HEK293 (cell line): ENCODE measurements at regions not wholly inside any gene's neighbourhood (a gene's known extent, or its start where the extent isn't known, plus 50 kb on each side); places are given as distances from the start of the nearest gene placed in this dataset.

ENCODE experiments used
- CTCF ChIA-PET: fragments of 350-600 bp; formaldehyde crosslinking; extraction: SDS; loops from one replicate; lab custom pipeline; 2021; ENCODE audit warnings: antibody characterized with exemption; lab: Yijun Ruan, JAX
- POLR2A ChIA-PET: fragments of 300-600 bp; formaldehyde crosslinking; extraction: SDS; loops from one replicate; lab custom pipeline; 2020; ENCODE audit warnings: antibody characterized with exemption, inconsistent platforms; lab: Yijun Ruan, JAX
- H3K27ac ChIP-seq: fragments of 200-500 bp; sonication (Bioruptor generic); 2 replicates; pipeline ENCODE4 v1.5.1; 2014; ENCODE audit warnings: low read depth, low read length, control low read depth, inconsistent platforms; ENCODE audit errors: extremely low read depth
- H3K36me3 ChIP-seq, 2 experiments: fragments of 200-500 bp in 1 of 2; sonication (Bioruptor generic) in 1 of 2; 1 replicate in 1 of 2; 2 replicates in 1 of 2; pipeline ENCODE4 v1.5.1; 2014 to 2017; ENCODE audit warnings: inconsistent platforms in 2 of 2, low read length in 2 of 2; ENCODE audit not compliant: control insufficient read depth in 2 of 2, insufficient read depth in 1 of 2
- H3K4me1 ChIP-seq: fragments of 200-500 bp; sonication (Bioruptor generic); 2 replicates; pipeline ENCODE4 v1.5.1; 2014; ENCODE audit warnings: mild to moderate bottlenecking, low read length, inconsistent platforms; ENCODE audit not compliant: control insufficient read depth, insufficient read depth
- H3K4me3 ChIP-seq: 2 replicates; pipeline ENCODE4 v1.5.1; 2011; ENCODE audit warnings: low read depth, mild to moderate bottlenecking, control low read depth, low read length, moderate library complexity
- H3K9me3 ChIP-seq: fragments of 200-500 bp; sonication (Bioruptor generic); 2 replicates; pipeline ENCODE4 v1.5.1; 2014; ENCODE audit warnings: low read depth, low read length, inconsistent platforms; ENCODE audit not compliant: control insufficient read depth, insufficient read depth
- HOXA7 ChIP-seq: sonication (generic); formaldehyde crosslinking; IDR thresholded peaks from 2 replicates; pipeline ENCODE4 v1.8.1; 2022; ENCODE audit warnings: missing genetic modification reagents, borderline replicate concordance
- OVOL3 ChIP-seq: fragments of 450-650 bp; formaldehyde crosslinking; IDR thresholded peaks from 2 replicates; pipeline ENCODE4 v1.5.1; 2016; ENCODE audit warnings: missing biosample characterization, missing genetic modification characterization
- REPIN1 ChIP-seq: fragments of 450-650 bp; formaldehyde crosslinking; IDR thresholded peaks from 2 replicates; pipeline ENCODE4 v1.5.1; 2017; ENCODE audit warnings: missing biosample characterization, missing genetic modification characterization, low read depth
- SP7 ChIP-seq: fragments of 450-650 bp; formaldehyde crosslinking; IDR thresholded peaks from 2 replicates; pipeline ENCODE4 v1.5.1; 2016; ENCODE audit warnings: missing biosample characterization, missing genetic modification characterization
- TCF7L2 ChIP-seq: IDR thresholded peaks from 2 replicates; pipeline ENCODE4 v1.6.1; 2011; ENCODE audit warnings: low read depth, mild to moderate bottlenecking, inconsistent platforms, low read length, moderate library complexity, borderline replicate concordance
- YY1 ChIP-seq: fragments of 450-650 bp; formaldehyde crosslinking; IDR thresholded peaks from 2 replicates; pipeline ENCODE4 v1.5.1; 2018; ENCODE audit warnings: missing biosample characterization, missing genetic modification characterization
- YY2 ChIP-seq: fragments of 450-650 bp; formaldehyde crosslinking; IDR thresholded peaks from 2 replicates; pipeline ENCODE4 v1.5.1; 2016; ENCODE audit warnings: missing biosample characterization, missing genetic modification characterization
- ZBTB1 ChIP-seq: fragments of 450-650 bp; formaldehyde crosslinking; IDR thresholded peaks from 2 replicates; pipeline ENCODE4 v1.5.1; 2016; ENCODE audit warnings: missing biosample characterization, missing genetic modification characterization
- ZBTB21 ChIP-seq: fragments of 450-650 bp; formaldehyde crosslinking; IDR thresholded peaks from 2 replicates; pipeline ENCODE4 v1.5.1; 2017; ENCODE audit warnings: missing biosample characterization, missing genetic modification characterization
- ZBTB7A ChIP-seq: fragments of 450-650 bp; formaldehyde crosslinking; IDR thresholded peaks from 2 replicates; pipeline ENCODE4 v1.5.1; 2016; ENCODE audit warnings: low read depth, missing biosample characterization, missing genetic modification characterization
- ZNF140 ChIP-seq: fragments of 450-650 bp; formaldehyde crosslinking; IDR thresholded peaks from 2 replicates; pipeline ENCODE4 v1.5.1; 2016; ENCODE audit warnings: missing biosample characterization, missing genetic modification characterization
- ZNF184 ChIP-seq: fragments of 450-650 bp; IDR thresholded peaks from 2 replicates; pipeline ENCODE4 v1.5.1; 2018; ENCODE audit warnings: missing biosample characterization, mild to moderate bottlenecking, missing genetic modification characterization
- ZNF23 ChIP-seq: fragments of 450-650 bp; formaldehyde crosslinking; IDR thresholded peaks from 2 replicates; pipeline ENCODE4 v1.5.1; 2016; ENCODE audit warnings: missing biosample characterization, missing genetic modification characterization, borderline replicate concordance
- ZNF366 ChIP-seq: fragments of 450-650 bp; formaldehyde crosslinking; conservative IDR thresholded peaks from 2 replicates; pipeline ENCODE4 v1.5.1; 2016; ENCODE audit warnings: missing biosample characterization, missing genetic modification characterization
- ZNF394 ChIP-seq: fragments of 450-650 bp; formaldehyde crosslinking; IDR thresholded peaks from 2 replicates; pipeline ENCODE4 v1.5.1; 2016; ENCODE audit warnings: missing biosample characterization, missing genetic modification characterization, mild to moderate bottlenecking, moderate library complexity, borderline replicate concordance
- ZNF529 ChIP-seq: fragments of 450-650 bp; formaldehyde crosslinking; IDR thresholded peaks from 2 replicates; pipeline ENCODE4 v1.5.1; 2017; ENCODE audit warnings: missing genetic modification characterization, missing biosample characterization; ENCODE audit not compliant: insufficient replicate concordance
- ZNF792 ChIP-seq: fragments of 450-650 bp; formaldehyde crosslinking; IDR thresholded peaks from 2 replicates; pipeline ENCODE4 v1.5.1; 2016; ENCODE audit warnings: missing biosample characterization, missing genetic modification characterization
- ZNF837 ChIP-seq: fragments of 450-650 bp; formaldehyde crosslinking; IDR thresholded peaks from 2 replicates; pipeline ENCODE4 v1.5.1; 2016; ENCODE audit warnings: missing biosample characterization, missing genetic modification characterization
- ZSCAN16 ChIP-seq: fragments of 450-650 bp; formaldehyde crosslinking; IDR thresholded peaks from 2 replicates; pipeline ENCODE4 v1.5.1; 2016; ENCODE audit warnings: missing biosample characterization, missing genetic modification characterization
- ZSCAN30 ChIP-seq: fragments of 450-650 bp; IDR thresholded peaks from 2 replicates; pipeline ENCODE4 v1.5.1; 2018; ENCODE audit warnings: missing biosample characterization, mild to moderate bottlenecking, missing genetic modification characterization, moderate library complexity
- TF ChIP-seq, protein P1 (sequence below): fragments of 450-650 bp; formaldehyde crosslinking; IDR thresholded peaks from 2 replicates; pipeline ENCODE4 v1.5.1; 2016; ENCODE audit warnings: missing biosample characterization, missing genetic modification characterization
- TF ChIP-seq, protein P2 (sequence below): fragments of 450-650 bp; IDR thresholded peaks from 2 replicates; pipeline ENCODE4 v1.5.1; 2018; ENCODE audit warnings: missing biosample characterization, mild to moderate bottlenecking, missing genetic modification characterization
- TF ChIP-seq, protein P3 (sequence below): sonication (generic); formaldehyde crosslinking; IDR thresholded peaks from 2 replicates; pipeline ENCODE4 v1.8.1; 2022; ENCODE audit warnings: mild to moderate bottlenecking, moderate library complexity, missing genetic modification reagents

DNA sequence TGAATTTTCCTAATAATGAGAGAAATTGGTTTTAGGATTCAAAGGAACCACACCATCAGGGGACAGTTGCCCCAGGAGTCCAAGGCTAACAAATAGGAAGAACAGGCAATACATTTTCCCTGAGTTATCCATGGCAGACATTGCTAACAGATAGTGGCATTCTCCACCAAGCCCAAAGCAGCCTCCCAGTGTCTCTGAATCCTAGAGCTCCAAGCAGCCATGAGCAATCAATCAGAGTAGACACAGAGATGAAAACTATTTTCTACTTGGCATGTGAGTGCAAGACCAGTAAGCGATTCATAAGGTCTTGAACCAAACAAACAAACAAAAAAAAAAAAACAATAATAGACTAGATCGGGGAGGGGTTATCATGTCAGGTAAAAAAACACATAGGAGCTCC, 515.7 kb downstream of the MED13L start (continued):
- no peak for TF ChIP-seq ZSCAN30 (tag by site-specific recombination)
- no peak for TF ChIP-seq ZBTB1 (tag by site-specific recombination)
- no peak for TF ChIP-seq YY2 (tag by site-specific recombination)
- peak; percentile 64; the same call in 1 of the 2 replicates for TF ChIP-seq ZNF23 (tag by site-specific recombination)
- TF ChIP-seq ZNF394 (tag by site-specific recombination): no peak
- TF ChIP-seq REPIN1 (tag by site-specific recombination): no peak
- no peak for TF ChIP-seq ZNF837 (tag by site-specific recombination)
- TF ChIP-seq HOXA7: no peak
- no peak for TF ChIP-seq ZNF366

DNA sequence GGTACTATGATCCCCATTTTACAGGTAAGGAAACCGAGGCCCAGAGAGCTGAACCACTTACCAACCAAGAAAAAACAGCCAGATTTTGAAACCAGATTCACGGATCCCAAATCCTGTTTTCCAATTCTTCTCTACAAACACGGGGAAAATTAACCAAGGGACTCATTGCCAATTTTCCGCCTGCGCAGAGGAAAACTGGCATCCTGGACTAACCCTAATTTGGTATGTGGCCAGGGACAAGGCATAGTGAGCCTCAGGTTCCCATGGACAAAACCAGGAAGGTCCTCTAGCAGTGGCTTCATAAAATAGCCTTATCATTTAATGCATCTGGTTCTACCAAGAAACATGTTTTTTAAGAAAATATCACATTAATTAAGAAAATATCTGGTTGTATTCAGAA, 517.3 kb downstream of the MED13L start:
- H3K4me3 ChIP-seq: no peak overlapping the region
- POLR2A ChIA-PET: no interaction called here
- no peaks in the 10 kb centered on the region for H3K36me3 ChIP-seq
- no peak for TF ChIP-seq ZNF184 (tag by site-specific recombination)
- no peak for TF ChIP-seq ZSCAN16
- TF ChIP-seq, protein P1, sequence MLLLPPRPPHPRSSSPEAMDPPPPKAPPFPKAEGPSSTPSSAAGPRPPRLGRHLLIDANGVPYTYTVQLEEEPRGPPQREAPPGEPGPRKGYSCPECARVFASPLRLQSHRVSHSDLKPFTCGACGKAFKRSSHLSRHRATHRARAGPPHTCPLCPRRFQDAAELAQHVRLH (tag by site-specific recombination): no peak
- TF ChIP-seq ZBTB7A (tag by site-specific recombination): no peak
- no peak for TF ChIP-seq ZNF140 (tag by site-specific recombination)
- no peaks in the 10 kb centered on the region for H3K9me3 ChIP-seq
- CTCF ChIA-PET: no interaction called here
- H3K4me1 ChIP-seq: no peaks in the 10 kb centered on the region; the same call in 1 of the 2 replicates
- no peak overlapping the region for H3K27ac ChIP-seq

DNA sequence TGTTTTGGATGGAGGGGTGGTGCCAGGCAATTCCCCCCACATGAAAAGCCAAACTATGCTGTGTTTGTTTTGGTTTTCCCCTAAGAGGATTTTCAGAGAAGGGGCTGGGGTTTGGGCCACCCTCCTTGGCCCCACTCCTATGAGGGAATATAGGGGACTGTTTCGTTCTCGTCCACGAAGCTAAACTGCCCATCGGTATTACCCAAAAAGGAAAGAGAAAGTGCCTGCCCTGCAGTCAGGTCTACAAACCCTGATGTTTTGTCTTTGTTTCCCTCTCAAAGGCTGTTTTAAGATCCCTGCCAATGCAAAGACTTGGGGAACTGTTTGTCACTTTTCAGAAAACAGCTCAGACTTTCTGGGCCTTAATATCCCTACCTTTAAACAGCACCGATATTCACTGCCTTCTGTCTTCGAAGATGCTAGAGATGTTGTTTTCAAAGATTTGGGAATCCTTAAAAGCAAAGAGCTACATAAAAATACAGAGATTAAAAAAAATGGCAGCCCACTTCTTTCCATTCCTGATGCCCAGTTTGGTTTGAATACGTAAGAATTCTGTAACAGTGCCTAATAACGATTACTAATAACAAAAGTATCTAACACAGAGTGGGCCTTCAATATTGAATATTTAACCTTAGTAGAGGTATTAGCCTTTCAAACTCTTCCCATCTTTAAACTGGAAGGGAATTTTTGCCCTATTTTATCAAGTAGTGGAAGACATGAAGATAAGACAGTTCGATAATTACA, 518.4 kb downstream of the MED13L start:
- H3K4me3 ChIP-seq: no peak overlapping the region
- CTCF ChIA-PET: interaction anchor here (1.3 kb wide), 1 partner anchor 1096 kb away, joined by 3 read pairs; no protein-coding TSS in a partner anchor
- no peaks in the 10 kb centered on the region for H3K9me3 ChIP-seq
- no peaks in the 10 kb centered on the region for H3K36me3 ChIP-seq
- POLR2A ChIA-PET: no interaction called here
- no peak overlapping the region for H3K27ac ChIP-seq
- TF ChIP-seq SP7 (tag by site-specific recombination): no peak
- TF ChIP-seq, protein P2, sequence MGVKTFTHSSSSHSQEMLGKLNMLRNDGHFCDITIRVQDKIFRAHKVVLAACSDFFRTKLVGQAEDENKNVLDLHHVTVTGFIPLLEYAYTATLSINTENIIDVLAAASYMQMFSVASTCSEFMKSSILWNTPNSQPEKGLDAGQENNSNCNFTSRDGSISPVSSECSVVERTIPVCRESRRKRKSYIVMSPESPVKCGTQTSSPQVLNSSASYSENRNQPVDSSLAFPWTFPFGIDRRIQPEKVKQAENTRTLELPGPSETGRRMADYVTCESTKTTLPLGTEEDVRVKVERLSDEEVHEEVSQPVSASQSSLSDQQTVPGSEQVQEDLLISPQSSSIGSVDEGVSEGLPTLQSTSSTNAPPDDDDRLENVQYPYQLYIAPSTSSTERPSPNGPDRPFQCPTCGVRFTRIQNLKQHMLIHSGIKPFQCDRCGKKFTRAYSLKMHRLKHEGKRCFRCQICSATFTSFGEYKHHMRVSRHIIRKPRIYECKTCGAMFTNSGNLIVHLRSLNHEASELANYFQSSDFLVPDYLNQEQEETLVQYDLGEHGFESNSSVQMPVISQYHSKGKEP: no peak
- TF ChIP-seq TCF7L2: no peak
- TF ChIP-seq, protein P3, sequence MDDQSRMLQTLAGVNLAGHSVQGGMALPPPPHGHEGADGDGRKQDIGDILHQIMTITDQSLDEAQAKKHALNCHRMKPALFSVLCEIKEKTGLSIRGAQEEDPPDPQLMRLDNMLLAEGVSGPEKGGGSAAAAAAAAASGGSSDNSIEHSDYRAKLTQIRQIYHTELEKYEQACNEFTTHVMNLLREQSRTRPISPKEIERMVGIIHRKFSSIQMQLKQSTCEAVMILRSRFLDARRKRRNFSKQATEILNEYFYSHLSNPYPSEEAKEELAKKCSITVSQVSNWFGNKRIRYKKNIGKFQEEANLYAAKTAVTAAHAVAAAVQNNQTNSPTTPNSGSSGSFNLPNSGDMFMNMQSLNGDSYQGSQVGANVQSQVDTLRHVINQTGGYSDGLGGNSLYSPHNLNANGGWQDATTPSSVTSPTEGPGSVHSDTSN: no peak
- no peak for TF ChIP-seq ZNF792 (tag by site-specific recombination)
- TF ChIP-seq ZBTB21 (tag by site-specific recombination): no peak
- no peak for TF ChIP-seq OVOL3 (tag by site-specific recombination)
- no peak for TF ChIP-seq YY1 (tag by site-specific recombination)
- TF ChIP-seq ZNF529 (tag by site-specific recombination): no peak
- no peaks in the 10 kb centered on the region; the same call in 1 of the 2 replicates for H3K4me1 ChIP-seq
